GM23338 (cell line): ENCODE measurements at regions not wholly inside any gene's neighbourhood (a gene's known extent, or its start where the extent isn't known, plus 50 kb on each side); places are given as distances from the start of the nearest gene placed in this dataset.

Source experiments
- CREB1 ChIP-seq: fragments of 250-450 bp; sonication (Bioruptor Pico); IDR thresholded peaks from 2 replicates; pipeline ENCODE4 v1.5.0; 2020; ENCODE audit warnings: low read depth, mild to moderate bottlenecking, moderate library complexity
- EZH2 ChIP-seq: fragments of 200-600 bp; sonication (generic); IDR thresholded peaks from one replicate; pipeline ENCODE4 v1.8.0; 2017; ENCODE audit warnings: antibody characterized with exemption, mild to moderate bottlenecking, low read depth; ENCODE audit not compliant: unreplicated experiment
- EZH2phosphoT487 ChIP-seq: fragments of 200-600 bp; sonication (generic); IDR thresholded peaks from one replicate; pipeline ENCODE4 v1.8.1; 2018; ENCODE audit warnings: antibody characterized with exemption; ENCODE audit not compliant: unreplicated experiment
- JUNB ChIP-seq: IDR thresholded peaks from one replicate; pipeline ENCODE4 v1.6.1; 2016; ENCODE audit warnings: antibody characterized with exemption; ENCODE audit not compliant: unreplicated experiment
- NANOG ChIP-seq: IDR thresholded peaks from 2 replicates; pipeline ENCODE4 v1.6.1; 2016; ENCODE audit warnings: antibody characterized with exemption, borderline replicate concordance
- POLR2AphosphoS5 ChIP-seq: IDR thresholded peaks from 2 replicates; pipeline ENCODE4 v1.6.1; 2016; ENCODE audit warnings: antibody characterized with exemption, low read depth
- STAT1 ChIP-seq: IDR thresholded peaks from one replicate; pipeline ENCODE4 v1.6.1; 2016; ENCODE audit warnings: antibody characterized with exemption; ENCODE audit not compliant: unreplicated experiment
- ZNF114 ChIP-seq: fragments of 250-450 bp; sonication (Bioruptor Pico); IDR thresholded peaks from 2 replicates; pipeline ENCODE4 v1.5.0; 2020; ENCODE audit warnings: mild to moderate bottlenecking, moderate library complexity
- ZNF331 ChIP-seq: fragments of 250-450 bp; sonication (Bioruptor Pico); IDR thresholded peaks from 2 replicates; pipeline ENCODE4 v1.5.0; 2020; ENCODE audit warnings: low read depth, mild to moderate bottlenecking, moderate library complexity
- TF ChIP-seq, protein P1 (sequence below), 2 experiments: fragments of 200-600 bp in 1 of 2; sonication (generic) in 1 of 2; conservative IDR thresholded peaks; 2 replicates each; pipeline versions ENCODE4 v1.5.1 to v1.6.1; 2016 to 2017; ENCODE audit warnings: antibody characterized with exemption in 2 of 2, low read depth in 2 of 2, mild to moderate bottlenecking in 2 of 2, moderate library complexity in 1 of 2
- TF ChIP-seq, protein P2 (sequence below): IDR thresholded peaks from one replicate; pipeline ENCODE4 v1.6.1; 2018; ENCODE audit warnings: antibody characterized with exemption; ENCODE audit not compliant: unreplicated experiment
- TF ChIP-seq, protein P3 (sequence below): IDR thresholded peaks from 2 replicates; pipeline ENCODE4 v1.6.1; 2016; ENCODE audit warnings: antibody characterized with exemption
- TF ChIP-seq, protein P4 (sequence below): fragments of 250-450 bp; sonication (Bioruptor Pico); IDR thresholded peaks from 2 replicates; pipeline ENCODE4 v1.5.0; 2020; ENCODE audit warnings: mild to moderate bottlenecking, moderate library complexity

DNA sequence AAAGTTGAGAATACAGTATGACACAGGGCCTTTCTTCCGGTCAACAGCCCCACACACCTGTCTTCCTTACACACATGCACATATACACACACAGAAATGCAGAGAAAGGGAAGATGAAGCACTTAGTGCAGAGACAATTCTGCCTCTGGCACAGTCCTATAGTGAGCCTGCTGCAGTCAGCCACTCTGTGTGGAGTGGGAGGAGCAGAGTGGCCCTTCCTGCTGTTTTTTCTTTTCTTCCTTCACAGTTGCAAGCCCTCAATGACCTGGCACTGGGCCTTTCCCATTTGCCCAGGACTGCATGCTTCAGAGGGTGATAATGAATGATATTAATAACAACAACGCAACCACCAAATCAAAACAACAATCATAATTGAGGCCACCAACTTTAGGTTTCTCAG lies 527.0 kb upstream of the B3GAT1 start:
- TF ChIP-seq, protein P1, sequence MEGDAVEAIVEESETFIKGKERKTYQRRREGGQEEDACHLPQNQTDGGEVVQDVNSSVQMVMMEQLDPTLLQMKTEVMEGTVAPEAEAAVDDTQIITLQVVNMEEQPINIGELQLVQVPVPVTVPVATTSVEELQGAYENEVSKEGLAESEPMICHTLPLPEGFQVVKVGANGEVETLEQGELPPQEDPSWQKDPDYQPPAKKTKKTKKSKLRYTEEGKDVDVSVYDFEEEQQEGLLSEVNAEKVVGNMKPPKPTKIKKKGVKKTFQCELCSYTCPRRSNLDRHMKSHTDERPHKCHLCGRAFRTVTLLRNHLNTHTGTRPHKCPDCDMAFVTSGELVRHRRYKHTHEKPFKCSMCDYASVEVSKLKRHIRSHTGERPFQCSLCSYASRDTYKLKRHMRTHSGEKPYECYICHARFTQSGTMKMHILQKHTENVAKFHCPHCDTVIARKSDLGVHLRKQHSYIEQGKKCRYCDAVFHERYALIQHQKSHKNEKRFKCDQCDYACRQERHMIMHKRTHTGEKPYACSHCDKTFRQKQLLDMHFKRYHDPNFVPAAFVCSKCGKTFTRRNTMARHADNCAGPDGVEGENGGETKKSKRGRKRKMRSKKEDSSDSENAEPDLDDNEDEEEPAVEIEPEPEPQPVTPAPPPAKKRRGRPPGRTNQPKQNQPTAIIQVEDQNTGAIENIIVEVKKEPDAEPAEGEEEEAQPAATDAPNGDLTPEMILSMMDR (conservative IDR thresholded peaks at IDR 0.05; ENCODE audit: low read depth in 2 of 2): no peak
- no peak for TF ChIP-seq EZH2phosphoT487
- TF ChIP-seq EZH2: no peak
- no peak for TF ChIP-seq POLR2AphosphoS5
- no peak for TF ChIP-seq ZNF114 (CRISPR knock-in tag)
- no peak for TF ChIP-seq CREB1
- TF ChIP-seq, protein P2, sequence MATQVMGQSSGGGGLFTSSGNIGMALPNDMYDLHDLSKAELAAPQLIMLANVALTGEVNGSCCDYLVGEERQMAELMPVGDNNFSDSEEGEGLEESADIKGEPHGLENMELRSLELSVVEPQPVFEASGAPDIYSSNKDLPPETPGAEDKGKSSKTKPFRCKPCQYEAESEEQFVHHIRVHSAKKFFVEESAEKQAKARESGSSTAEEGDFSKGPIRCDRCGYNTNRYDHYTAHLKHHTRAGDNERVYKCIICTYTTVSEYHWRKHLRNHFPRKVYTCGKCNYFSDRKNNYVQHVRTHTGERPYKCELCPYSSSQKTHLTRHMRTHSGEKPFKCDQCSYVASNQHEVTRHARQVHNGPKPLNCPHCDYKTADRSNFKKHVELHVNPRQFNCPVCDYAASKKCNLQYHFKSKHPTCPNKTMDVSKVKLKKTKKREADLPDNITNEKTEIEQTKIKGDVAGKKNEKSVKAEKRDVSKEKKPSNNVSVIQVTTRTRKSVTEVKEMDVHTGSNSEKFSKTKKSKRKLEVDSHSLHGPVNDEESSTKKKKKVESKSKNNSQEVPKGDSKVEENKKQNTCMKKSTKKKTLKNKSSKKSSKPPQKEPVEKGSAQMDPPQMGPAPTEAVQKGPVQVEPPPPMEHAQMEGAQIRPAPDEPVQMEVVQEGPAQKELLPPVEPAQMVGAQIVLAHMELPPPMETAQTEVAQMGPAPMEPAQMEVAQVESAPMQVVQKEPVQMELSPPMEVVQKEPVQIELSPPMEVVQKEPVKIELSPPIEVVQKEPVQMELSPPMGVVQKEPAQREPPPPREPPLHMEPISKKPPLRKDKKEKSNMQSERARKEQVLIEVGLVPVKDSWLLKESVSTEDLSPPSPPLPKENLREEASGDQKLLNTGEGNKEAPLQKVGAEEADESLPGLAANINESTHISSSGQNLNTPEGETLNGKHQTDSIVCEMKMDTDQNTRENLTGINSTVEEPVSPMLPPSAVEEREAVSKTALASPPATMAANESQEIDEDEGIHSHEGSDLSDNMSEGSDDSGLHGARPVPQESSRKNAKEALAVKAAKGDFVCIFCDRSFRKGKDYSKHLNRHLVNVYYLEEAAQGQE: no peak
- TF ChIP-seq JUNB: no peak
- TF ChIP-seq, protein P3, sequence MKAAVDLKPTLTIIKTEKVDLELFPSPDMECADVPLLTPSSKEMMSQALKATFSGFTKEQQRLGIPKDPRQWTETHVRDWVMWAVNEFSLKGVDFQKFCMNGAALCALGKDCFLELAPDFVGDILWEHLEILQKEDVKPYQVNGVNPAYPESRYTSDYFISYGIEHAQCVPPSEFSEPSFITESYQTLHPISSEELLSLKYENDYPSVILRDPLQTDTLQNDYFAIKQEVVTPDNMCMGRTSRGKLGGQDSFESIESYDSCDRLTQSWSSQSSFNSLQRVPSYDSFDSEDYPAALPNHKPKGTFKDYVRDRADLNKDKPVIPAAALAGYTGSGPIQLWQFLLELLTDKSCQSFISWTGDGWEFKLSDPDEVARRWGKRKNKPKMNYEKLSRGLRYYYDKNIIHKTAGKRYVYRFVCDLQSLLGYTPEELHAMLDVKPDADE: no peak
- no peak for TF ChIP-seq STAT1
- no peak for TF ChIP-seq ZNF331 (CRISPR knock-in tag)
- TF ChIP-seq NANOG: no peak
- TF ChIP-seq, protein P4, sequence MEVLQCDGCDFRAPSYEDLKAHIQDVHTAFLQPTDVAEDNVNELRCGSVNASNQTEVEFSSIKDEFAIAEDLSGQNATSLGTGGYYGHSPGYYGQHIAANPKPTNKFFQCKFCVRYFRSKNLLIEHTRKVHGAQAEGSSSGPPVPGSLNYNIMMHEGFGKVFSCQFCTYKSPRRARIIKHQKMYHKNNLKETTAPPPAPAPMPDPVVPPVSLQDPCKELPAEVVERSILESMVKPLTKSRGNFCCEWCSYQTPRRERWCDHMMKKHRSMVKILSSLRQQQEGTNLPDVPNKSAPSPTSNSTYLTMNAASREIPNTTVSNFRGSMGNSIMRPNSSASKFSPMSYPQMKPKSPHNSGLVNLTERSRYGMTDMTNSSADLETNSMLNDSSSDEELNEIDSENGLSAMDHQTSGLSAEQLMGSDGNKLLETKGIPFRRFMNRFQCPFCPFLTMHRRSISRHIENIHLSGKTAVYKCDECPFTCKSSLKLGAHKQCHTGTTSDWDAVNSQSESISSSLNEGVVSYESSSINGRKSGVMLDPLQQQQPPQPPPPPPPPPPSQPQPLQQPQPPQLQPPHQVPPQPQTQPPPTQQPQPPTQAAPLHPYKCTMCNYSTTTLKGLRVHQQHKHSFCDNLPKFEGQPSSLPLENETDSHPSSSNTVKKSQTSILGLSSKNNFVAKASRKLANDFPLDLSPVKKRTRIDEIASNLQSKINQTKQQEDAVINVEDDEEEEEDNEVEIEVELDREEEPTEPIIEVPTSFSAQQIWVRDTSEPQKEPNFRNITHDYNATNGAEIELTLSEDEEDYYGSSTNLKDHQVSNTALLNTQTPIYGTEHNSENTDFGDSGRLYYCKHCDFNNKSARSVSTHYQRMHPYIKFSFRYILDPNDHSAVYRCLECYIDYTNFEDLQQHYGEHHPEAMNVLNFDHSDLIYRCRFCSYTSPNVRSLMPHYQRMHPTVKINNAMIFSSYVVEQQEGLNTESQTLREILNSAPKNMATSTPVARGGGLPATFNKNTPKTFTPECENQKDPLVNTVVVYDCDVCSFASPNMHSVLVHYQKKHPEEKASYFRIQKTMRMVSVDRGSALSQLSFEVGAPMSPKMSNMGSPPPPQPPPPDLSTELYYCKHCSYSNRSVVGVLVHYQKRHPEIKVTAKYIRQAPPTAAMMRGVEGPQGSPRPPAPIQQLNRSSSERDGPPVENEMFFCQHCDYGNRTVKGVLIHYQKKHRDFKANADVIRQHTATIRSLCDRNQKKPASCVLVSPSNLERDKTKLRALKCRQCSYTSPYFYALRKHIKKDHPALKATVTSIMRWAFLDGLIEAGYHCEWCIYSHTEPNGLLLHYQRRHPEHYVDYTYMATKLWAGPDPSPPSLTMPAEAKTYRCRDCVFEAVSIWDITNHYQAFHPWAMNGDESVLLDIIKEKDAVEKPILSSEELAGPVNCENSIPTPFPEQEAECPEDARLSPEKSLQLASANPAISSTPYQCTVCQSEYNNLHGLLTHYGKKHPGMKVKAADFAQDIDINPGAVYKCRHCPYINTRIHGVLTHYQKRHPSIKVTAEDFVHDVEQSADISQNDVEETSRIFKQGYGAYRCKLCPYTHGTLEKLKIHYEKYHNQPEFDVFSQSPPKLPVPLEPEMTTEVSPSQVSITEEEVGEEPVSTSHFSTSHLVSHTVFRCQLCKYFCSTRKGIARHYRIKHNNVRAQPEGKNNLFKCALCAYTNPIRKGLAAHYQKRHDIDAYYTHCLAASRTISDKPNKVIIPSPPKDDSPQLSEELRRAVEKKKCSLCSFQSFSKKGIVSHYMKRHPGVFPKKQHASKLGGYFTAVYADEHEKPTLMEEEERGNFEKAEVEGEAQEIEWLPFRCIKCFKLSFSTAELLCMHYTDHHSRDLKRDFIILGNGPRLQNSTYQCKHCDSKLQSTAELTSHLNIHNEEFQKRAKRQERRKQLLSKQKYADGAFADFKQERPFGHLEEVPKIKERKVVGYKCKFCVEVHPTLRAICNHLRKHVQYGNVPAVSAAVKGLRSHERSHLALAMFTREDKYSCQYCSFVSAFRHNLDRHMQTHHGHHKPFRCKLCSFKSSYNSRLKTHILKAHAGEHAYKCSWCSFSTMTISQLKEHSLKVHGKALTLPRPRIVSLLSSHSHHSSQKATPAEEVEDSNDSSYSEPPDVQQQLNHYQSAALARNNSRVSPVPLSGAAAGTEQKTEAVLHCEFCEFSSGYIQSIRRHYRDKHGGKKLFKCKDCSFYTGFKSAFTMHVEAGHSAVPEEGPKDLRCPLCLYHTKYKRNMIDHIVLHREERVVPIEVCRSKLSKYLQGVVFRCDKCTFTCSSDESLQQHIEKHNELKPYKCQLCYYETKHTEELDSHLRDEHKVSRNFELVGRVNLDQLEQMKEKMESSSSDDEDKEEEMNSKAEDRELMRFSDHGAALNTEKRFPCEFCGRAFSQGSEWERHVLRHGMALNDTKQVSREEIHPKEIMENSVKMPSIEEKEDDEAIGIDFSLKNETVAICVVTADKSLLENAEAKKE (CRISPR knock-in tag): no peak
